ENCODE measurements at regions not wholly inside any gene's neighbourhood (a gene's known extent, or its start where the extent isn't known, plus 50 kb on each side); places are given as distances from the start of the nearest gene placed in this dataset.

DNA sequence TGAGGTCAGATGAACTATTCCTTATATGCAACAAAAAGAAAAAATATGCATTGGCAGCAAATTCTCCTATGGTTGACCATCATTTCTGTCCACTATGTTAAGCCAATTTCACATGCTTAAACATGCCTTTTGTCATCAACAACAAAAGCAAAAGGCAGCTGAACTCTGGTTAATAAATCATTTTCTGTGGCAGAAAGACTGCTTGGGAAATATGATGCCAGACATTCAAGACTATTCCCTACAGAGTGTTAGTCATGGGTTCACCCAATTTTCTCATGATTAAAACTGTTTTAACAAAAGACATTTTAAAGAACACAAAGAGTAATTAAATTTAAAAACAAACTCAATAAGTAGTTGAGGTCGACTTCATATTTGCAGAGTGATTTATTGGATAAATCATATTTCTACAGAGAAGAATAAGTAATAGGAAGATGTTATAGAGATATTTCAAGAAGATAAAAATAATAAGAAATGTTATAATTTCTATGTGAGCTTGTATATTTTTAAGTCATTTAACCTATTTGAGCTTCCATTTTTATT, 890.6 kb downstream of the STPG2 start:
- TF ChIP-seq EP300 (IDR thresholded peaks at IDR 0.05; ENCODE audit: borderline replicate concordance) (no peak), RAD21 (IDR thresholded peaks at IDR 0.05; ENCODE audit: low read depth) (no peak), EGR1 (IDR thresholded peaks at IDR 0.05) (no peak), TCF12 (IDR thresholded peaks at IDR 0.05; ENCODE audit: low read depth) (no peak), NFIC (IDR thresholded peaks at IDR 0.05) (no peak), CEBPB (IDR thresholded peaks at IDR 0.05) (no peak), TAF1 (IDR thresholded peaks at IDR 0.05; ENCODE audit: low read depth) (no peak), CREB1 (IDR thresholded peaks at IDR 0.05; ENCODE audit: low read depth) (no peak), FOXM1 (IDR thresholded peaks at IDR 0.05; ENCODE audit: borderline replicate concordance, low read depth) (no peak)
- TF ChIP-seq, protein P1, sequence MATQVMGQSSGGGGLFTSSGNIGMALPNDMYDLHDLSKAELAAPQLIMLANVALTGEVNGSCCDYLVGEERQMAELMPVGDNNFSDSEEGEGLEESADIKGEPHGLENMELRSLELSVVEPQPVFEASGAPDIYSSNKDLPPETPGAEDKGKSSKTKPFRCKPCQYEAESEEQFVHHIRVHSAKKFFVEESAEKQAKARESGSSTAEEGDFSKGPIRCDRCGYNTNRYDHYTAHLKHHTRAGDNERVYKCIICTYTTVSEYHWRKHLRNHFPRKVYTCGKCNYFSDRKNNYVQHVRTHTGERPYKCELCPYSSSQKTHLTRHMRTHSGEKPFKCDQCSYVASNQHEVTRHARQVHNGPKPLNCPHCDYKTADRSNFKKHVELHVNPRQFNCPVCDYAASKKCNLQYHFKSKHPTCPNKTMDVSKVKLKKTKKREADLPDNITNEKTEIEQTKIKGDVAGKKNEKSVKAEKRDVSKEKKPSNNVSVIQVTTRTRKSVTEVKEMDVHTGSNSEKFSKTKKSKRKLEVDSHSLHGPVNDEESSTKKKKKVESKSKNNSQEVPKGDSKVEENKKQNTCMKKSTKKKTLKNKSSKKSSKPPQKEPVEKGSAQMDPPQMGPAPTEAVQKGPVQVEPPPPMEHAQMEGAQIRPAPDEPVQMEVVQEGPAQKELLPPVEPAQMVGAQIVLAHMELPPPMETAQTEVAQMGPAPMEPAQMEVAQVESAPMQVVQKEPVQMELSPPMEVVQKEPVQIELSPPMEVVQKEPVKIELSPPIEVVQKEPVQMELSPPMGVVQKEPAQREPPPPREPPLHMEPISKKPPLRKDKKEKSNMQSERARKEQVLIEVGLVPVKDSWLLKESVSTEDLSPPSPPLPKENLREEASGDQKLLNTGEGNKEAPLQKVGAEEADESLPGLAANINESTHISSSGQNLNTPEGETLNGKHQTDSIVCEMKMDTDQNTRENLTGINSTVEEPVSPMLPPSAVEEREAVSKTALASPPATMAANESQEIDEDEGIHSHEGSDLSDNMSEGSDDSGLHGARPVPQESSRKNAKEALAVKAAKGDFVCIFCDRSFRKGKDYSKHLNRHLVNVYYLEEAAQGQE (IDR thresholded peaks at IDR 0.05; ENCODE audit: low read depth), result no peak
- TF ChIP-seq, protein P2, sequence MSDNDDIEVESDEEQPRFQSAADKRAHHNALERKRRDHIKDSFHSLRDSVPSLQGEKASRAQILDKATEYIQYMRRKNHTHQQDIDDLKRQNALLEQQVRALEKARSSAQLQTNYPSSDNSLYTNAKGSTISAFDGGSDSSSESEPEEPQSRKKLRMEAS (IDR thresholded peaks at IDR 0.05), result no peak
- TF ChIP-seq, protein P3, sequence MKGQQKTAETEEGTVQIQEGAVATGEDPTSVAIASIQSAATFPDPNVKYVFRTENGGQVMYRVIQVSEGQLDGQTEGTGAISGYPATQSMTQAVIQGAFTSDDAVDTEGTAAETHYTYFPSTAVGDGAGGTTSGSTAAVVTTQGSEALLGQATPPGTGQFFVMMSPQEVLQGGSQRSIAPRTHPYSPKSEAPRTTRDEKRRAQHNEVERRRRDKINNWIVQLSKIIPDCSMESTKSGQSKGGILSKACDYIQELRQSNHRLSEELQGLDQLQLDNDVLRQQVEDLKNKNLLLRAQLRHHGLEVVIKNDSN (IDR thresholded peaks at IDR 0.05), result no peak

Measured in Ishikawa (cell line).